SK-N-SH treated with all-trans-retinoic acid at 6 μM for 48 hours (cell line): ENCODE measurements at regions not wholly inside any gene's neighbourhood (a gene's known extent, or its start where the extent isn't known, plus 50 kb on each side); places are given as distances from the start of the nearest gene placed in this dataset.

Experiments used
- ARNTL ChIP-seq: fragments of 450-650 bp; formaldehyde crosslinking; IDR thresholded peaks from 2 replicates; pipeline ENCODE4 v1.5.0; 2020; ENCODE audit warnings: low read depth, mild to moderate bottlenecking, moderate library complexity, borderline replicate concordance
- BACH2 ChIP-seq: fragments of 250-450 bp; sonication (Bioruptor Pico); IDR thresholded peaks from 2 replicates; pipeline ENCODE4 v1.9.0; 2021; ENCODE audit warnings: mild to moderate bottlenecking, borderline replicate concordance
- RARB ChIP-seq: fragments of 250-450 bp; sonication (Bioruptor Pico); IDR thresholded peaks from 2 replicates; pipeline ENCODE4 v1.8.0; 2021; ENCODE audit warnings: mild to moderate bottlenecking, moderate library complexity
- ZFP3 ChIP-seq: fragments of 250-450 bp; sonication (Bioruptor Pico); IDR thresholded peaks from 2 replicates; pipeline ENCODE4 v1.5.0; 2020; ENCODE audit warnings: mild to moderate bottlenecking, moderate library complexity
- TF ChIP-seq, protein P1 (sequence below): fragments of 250-450 bp; sonication (Bioruptor Pico); IDR thresholded peaks from 2 replicates; pipeline ENCODE4 v1.5.1; 2021; ENCODE audit warnings: mild to moderate bottlenecking, moderate library complexity
- TF ChIP-seq, protein P2 (sequence below): fragments of 250-450 bp; sonication (Bioruptor Pico); IDR thresholded peaks from 2 replicates; pipeline ENCODE4 v1.5.1; 2020; ENCODE audit warnings: low read depth, mild to moderate bottlenecking, moderate library complexity

DNA sequence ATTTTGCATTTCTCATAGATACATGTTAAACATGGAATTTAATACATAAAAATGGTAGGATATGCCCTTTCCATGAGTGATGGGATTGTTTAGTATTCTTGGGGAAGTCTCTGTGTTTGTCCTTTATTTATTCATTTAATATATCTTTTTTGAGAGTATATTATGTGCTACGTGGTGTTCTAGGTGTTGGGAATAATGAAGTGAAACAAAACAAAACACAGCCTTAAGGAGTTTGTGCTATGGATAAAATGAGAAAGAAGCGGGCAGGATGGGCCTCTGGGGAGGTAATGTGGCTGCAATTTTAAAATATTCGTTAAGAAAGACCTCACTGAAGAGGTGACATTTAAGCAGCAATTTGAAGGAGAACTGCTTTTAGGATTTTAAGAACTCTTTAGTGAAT lies 851.5 kb downstream of the MAFB start:
- TF ChIP-seq BACH2 (no peak), ZFP3 (CRISPR knock-in tag) (no peak), ARNTL (CRISPR knock-in tag) (no peak), RARB (CRISPR knock-in tag) (no peak)
- TF ChIP-seq, protein P1, sequence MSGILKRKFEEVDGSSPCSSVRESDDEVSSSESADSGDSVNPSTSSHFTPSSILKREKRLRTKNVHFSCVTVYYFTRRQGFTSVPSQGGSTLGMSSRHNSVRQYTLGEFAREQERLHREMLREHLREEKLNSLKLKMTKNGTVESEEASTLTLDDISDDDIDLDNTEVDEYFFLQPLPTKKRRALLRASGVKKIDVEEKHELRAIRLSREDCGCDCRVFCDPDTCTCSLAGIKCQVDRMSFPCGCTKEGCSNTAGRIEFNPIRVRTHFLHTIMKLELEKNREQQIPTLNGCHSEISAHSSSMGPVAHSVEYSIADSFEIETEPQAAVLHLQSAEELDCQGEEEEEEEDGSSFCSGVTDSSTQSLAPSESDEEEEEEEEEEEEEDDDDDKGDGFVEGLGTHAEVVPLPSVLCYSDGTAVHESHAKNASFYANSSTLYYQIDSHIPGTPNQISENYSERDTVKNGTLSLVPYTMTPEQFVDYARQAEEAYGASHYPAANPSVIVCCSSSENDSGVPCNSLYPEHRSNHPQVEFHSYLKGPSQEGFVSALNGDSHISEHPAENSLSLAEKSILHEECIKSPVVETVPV (CRISPR knock-in tag): no peak
- TF ChIP-seq, protein P2, sequence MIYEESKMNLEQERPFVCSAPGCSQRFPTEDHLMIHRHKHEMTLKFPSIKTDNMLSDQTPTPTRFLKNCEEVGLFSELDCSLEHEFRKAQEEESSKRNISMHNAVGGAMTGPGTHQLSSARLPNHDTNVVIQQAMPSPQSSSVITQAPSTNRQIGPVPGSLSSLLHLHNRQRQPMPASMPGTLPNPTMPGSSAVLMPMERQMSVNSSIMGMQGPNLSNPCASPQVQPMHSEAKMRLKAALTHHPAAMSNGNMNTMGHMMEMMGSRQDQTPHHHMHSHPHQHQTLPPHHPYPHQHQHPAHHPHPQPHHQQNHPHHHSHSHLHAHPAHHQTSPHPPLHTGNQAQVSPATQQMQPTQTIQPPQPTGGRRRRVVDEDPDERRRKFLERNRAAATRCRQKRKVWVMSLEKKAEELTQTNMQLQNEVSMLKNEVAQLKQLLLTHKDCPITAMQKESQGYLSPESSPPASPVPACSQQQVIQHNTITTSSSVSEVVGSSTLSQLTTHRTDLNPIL: no peak
